Breast epithelium (tissue), 4 donors: ENCODE measurements at regions not wholly inside any gene's neighbourhood (a gene's known extent, or its start where the extent isn't known, plus 50 kb on each side); places are given as distances from the start of the nearest gene placed in this dataset.

Source experiments
- DNase-seq, 2 donors: peaks; one replicate each; pipeline ENCODE4 v3.0.0-alpha.2; 2019; ENCODE audit warnings: low spot score in 2 of 2
- H3K27ac ChIP-seq, 2 donors: fragments of 200-600 bp; sonication (generic) in 1 of 2; one replicate each; pipeline ENCODE4 v1.5.1; 2016 to 2019; ENCODE audit warnings: mild to moderate bottlenecking in 1 of 2
- H3K27me3 ChIP-seq, 2 donors: fragments of 200-600 bp; sonication (generic) in 1 of 2; one replicate each; pipeline versions ENCODE4 v1.5.1 to v1.6.0; 2017 to 2019; ENCODE audit warnings: control low read depth in 1 of 2, mild to moderate bottlenecking in 1 of 2
- H3K36me3 ChIP-seq: fragments of 200-600 bp; one replicate; pipeline ENCODE4 v1.5.1; 2019
- H3K4me1 ChIP-seq, 2 donors: fragments of 200-600 bp; sonication (generic); one replicate each; pipeline ENCODE4 v1.5.1; 2016 to 2019; ENCODE audit warnings: control low read depth in 1 of 2
- H3K4me3 ChIP-seq, 3 donors: fragments of 200-600 bp; sonication (generic); 1 replicate in 2 of 3; 2 replicates in 1 of 3; pipeline ENCODE4 v1.5.1; 2016 to 2019; ENCODE audit warnings: mild to moderate bottlenecking in 3 of 3, moderate library complexity in 2 of 3
- H3K9me3 ChIP-seq, 2 donors: fragments of 200-600 bp; sonication (generic) in 1 of 2; one replicate each; pipeline ENCODE4 v1.5.1; 2016 to 2019; ENCODE audit warnings: control low read depth in 1 of 2
- POLR2A ChIP-seq: fragments of 450-650 bp; IDR thresholded peaks from one replicate; pipeline ENCODE4 v1.6.1; 2016; ENCODE audit warnings: antibody characterized with exemption, mild to moderate bottlenecking, moderate library complexity
- POLR2AphosphoS5 ChIP-seq, 3 donors: sonication (generic); formaldehyde crosslinking; IDR thresholded peaks; one replicate each; pipeline ENCODE4 v1.6.1; 2017; ENCODE audit warnings: antibody characterized with exemption in 3 of 3
- intact Hi-C: fragments of 100-400 bp; cut with DNase I; formaldehyde crosslinking; loops from one replicate; pipeline ENCODE4 v1.15.1; 2023; ENCODE audit warnings: low total_unique reads
- TF ChIP-seq, protein P1 (sequence below), 3 donors: fragments of 450-650 bp; IDR thresholded peaks; one replicate each; pipeline ENCODE4 v1.5.1; 2016 to 2017; ENCODE audit warnings: antibody characterized with exemption in 3 of 3, mild to moderate bottlenecking in 3 of 3, moderate library complexity in 3 of 3

DNA sequence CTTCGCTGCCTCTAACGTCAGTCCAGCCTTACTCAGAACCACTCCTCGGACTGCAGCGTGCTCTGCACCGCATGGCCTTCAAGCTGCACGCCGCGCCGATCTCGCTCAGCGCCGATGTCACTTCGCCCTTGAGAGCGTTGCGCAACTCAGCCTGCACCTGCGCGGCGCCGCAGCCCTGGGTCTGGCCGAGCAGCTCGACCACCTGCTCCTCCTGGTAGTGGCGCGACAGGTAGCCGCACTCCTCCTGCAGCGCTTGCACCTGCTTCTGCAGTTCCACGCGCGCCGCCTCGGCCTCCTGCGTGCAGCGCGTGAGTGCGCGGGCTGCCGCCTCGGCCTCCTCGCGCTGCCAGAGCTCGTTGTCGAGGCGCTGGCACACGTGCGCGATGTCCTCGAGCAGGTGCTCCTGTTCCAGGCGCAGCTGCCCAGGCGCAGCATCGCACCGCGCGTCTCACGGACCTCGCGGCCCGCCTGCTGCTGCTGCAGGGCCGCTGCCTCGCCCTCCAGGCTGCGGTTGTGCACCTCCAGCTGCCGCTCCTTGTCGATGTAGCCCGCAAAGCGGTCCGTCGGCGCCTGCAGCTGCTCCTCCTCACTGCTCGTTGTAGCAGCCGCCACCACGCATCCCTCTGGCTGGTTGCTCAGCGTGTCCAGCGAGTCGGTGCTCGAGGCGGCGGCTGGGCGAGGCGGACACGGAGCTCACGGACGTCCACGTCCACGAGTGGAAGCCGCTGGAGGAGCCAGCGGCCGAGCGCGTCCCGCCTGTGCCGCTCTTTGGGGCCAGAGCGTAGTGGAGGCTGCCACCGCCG is 380.6 kb upstream of the CHD6 start:
- H3K36me3 ChIP-seq = no peaks in the 10 kb centered on the region
- H3K27ac ChIP-seq = no peak overlapping the region
- H3K4me3 ChIP-seq = no peak overlapping the region
- TF ChIP-seq, protein P1, sequence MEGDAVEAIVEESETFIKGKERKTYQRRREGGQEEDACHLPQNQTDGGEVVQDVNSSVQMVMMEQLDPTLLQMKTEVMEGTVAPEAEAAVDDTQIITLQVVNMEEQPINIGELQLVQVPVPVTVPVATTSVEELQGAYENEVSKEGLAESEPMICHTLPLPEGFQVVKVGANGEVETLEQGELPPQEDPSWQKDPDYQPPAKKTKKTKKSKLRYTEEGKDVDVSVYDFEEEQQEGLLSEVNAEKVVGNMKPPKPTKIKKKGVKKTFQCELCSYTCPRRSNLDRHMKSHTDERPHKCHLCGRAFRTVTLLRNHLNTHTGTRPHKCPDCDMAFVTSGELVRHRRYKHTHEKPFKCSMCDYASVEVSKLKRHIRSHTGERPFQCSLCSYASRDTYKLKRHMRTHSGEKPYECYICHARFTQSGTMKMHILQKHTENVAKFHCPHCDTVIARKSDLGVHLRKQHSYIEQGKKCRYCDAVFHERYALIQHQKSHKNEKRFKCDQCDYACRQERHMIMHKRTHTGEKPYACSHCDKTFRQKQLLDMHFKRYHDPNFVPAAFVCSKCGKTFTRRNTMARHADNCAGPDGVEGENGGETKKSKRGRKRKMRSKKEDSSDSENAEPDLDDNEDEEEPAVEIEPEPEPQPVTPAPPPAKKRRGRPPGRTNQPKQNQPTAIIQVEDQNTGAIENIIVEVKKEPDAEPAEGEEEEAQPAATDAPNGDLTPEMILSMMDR (IDR thresholded peaks at IDR 0.05) = no peak
- TF ChIP-seq POLR2A (no peak), POLR2AphosphoS5 (IDR thresholded peaks at IDR 0.05) (no peak)
- peaks cover 0 to 6% of the 10 kb centered on the region in 2 donors for H3K9me3 ChIP-seq
- no peaks in the 10 kb centered on the region for H3K4me1 ChIP-seq
- no peaks in the 10 kb centered on the region for H3K27me3 ChIP-seq
- DNase-seq = no peak
- intact Hi-C loops = loop anchor here (10.0 kb wide), 1 partner anchor 264 kb away; no protein-coding TSS in a partner anchor

DNA sequence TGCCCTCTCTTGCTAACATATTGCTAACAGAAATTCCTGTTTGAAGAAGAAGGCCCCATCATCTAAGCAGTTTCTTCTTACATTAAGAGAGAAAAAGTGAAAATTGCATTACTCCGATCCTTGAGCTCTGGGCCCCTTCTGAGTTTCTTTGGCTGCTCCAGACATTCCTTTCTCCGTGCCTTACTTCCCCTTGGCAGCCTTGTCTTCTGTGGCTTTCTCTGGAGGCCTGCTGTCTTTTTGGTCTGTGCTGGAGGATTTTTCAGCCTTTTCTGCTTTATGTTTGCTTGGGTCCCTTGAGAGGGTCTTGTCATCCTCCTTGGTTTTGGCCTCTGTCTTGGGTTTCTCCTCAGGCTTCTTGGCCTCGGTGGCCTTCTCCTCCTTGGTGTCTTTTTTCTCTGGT is 378.8 kb upstream of the CHD6 start:
- Histone ChIP-seq H3K27ac (no peak overlapping the region), H3K27me3 (no peaks in the 10 kb centered on the region), H3K36me3 (no peaks in the 10 kb centered on the region), H3K9me3 (peaks cover 0 to 6% of the 10 kb centered on the region in 2 donors), H3K4me1 (no peaks in the 10 kb centered on the region), H3K4me3 (no peak overlapping the region)
- no peak for TF ChIP-seq POLR2AphosphoS5 (IDR thresholded peaks at IDR 0.05)
- TF ChIP-seq, protein P1 (IDR thresholded peaks at IDR 0.05) = no peak
- intact Hi-C loops = loop anchor here (10.0 kb wide), 1 partner anchor 262 kb away; no protein-coding TSS in a partner anchor
- no peak for DNase-seq

- Histone ChIP-seq H3K9me3 (peaks cover 0 to 2% of the 10 kb centered on the region in 2 donors), H3K36me3 (no peaks in the 10 kb centered on the region), H3K27me3 (no peaks in the 10 kb centered on the region), H3K27ac (no peak overlapping the region), H3K4me3 (no peak overlapping the region), H3K4me1 (no peaks in the 10 kb centered on the region)
- intact Hi-C loops = loop anchor here (10.0 kb wide), 1 partner anchor 258 kb away; no protein-coding TSS in a partner anchor
- DNase-seq = no peak
- TF ChIP-seq POLR2A (no peak), POLR2AphosphoS5 (IDR thresholded peaks at IDR 0.05) (no peak)
- TF ChIP-seq, protein P1 (IDR thresholded peaks at IDR 0.05) = no peak
Observed at GRCh38 chr20:41992481-41992880, 374.3 kb upstream of the CHD6 start.

DNA sequence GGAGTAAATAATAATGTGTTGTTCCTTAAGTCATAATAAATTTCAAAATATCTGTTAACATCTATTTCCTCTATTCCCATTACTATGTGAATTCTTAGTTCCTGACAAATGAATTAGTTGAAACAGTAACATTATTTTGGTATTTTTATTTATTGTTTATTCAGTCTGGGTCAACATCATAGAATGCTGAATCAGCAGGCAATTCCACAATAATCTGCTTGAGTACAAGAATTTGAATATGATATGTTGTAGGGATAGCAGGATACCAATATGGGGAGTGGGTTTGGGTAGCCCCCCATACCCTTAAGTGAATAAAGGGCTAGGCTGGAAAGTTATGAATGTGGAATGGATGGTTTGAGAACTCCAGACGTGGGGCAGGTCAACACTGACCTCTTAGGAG is 373.2 kb upstream of the CHD6 start:
- DNase-seq = no peak
- no peak overlapping the region for H3K4me3 ChIP-seq
- H3K36me3 ChIP-seq = no peaks in the 10 kb centered on the region
- H3K27me3 ChIP-seq = no peaks in the 10 kb centered on the region
- no peak overlapping the region for H3K27ac ChIP-seq
- no peaks in the 10 kb centered on the region for H3K4me1 ChIP-seq
- peaks cover 0 to 4% of the 10 kb centered on the region in 2 donors for H3K9me3 ChIP-seq
- no peak for TF ChIP-seq POLR2A
- TF ChIP-seq, protein P1 (IDR thresholded peaks at IDR 0.05) = no peak
- TF ChIP-seq POLR2AphosphoS5 (IDR thresholded peaks at IDR 0.05) = no peak
- intact Hi-C loops = loop anchor here (10.0 kb wide), 1 partner anchor 257 kb away; no protein-coding TSS in a partner anchor

- intact Hi-C loops = loop anchor here (10.0 kb wide), 1 partner anchor 255 kb away; no protein-coding TSS in a partner anchor
- Histone ChIP-seq H3K27me3 (no peaks in the 10 kb centered on the region), H3K4me1 (no peaks in the 10 kb centered on the region), H3K27ac (no peak overlapping the region), H3K4me3 (no peak overlapping the region), H3K36me3 (no peaks in the 10 kb centered on the region), H3K9me3 (peaks cover 0 to 4% of the 10 kb centered on the region in 2 donors)
- TF ChIP-seq POLR2AphosphoS5 (IDR thresholded peaks at IDR 0.05) (no peak), POLR2A (no peak)
- TF ChIP-seq, protein P1 (IDR thresholded peaks at IDR 0.05) = no peak
- no peak for DNase-seq
Observed at GRCh38 chr20:41989935-41990635, 371.9 kb upstream of the CHD6 start.
